Hepatocyte (in vitro differentiated cells): ENCODE measurements at regions not wholly inside any gene's neighbourhood (a gene's known extent, or its start where the extent isn't known, plus 50 kb on each side); places are given as distances from the start of the nearest gene placed in this dataset.

Source experiments
- CTCF ChIP-seq: fragments of 200-600 bp; sonication (generic); IDR thresholded peaks from 2 replicates; pipeline ENCODE4 v1.5.1; 2016; ENCODE audit warnings: antibody characterized with exemption, mild to moderate bottlenecking; ENCODE audit not compliant: poor library complexity
- EZH2 ChIP-seq: fragments of 200-600 bp; sonication (generic); IDR thresholded peaks from 2 replicates; pipeline ENCODE4 v1.6.1; 2016; ENCODE audit warnings: antibody characterized with exemption, mild to moderate bottlenecking, borderline replicate concordance
- EZH2phosphoT487 ChIP-seq: fragments of 200-600 bp; sonication (generic); IDR thresholded peaks from one replicate; pipeline ENCODE4 v1.6.1; 2018; ENCODE audit warnings: antibody characterized with exemption, mild to moderate bottlenecking, low read depth, moderate library complexity; ENCODE audit not compliant: unreplicated experiment, severe bottlenecking

- TF ChIP-seq CTCF, result no peak
- no peak for TF ChIP-seq EZH2
- TF ChIP-seq EZH2phosphoT487, result no peak
These were observed 195.7 kb upstream of the SASH1 start for GRCh38 chr6:148146717-148147462.
